GM18868 (cell line): ENCODE measurements at regions not wholly inside any gene's neighbourhood (a gene's known extent, or its start where the extent isn't known, plus 50 kb on each side); places are given as distances from the start of the nearest gene placed in this dataset.
"Not testable (repeated sequence)": the region's sequence is repeated elsewhere in the genome, so short reads cannot be mapped to it uniquely, and the experiment has no call there.

ENCODE experiments used
- ATAC-seq: cut with Tn5 transposase; IDR thresholded peaks from one replicate; pipeline ENCODE4 v1.9.1; 2021; ENCODE audit warnings: mild to moderate bottlenecking, moderate library complexity; ENCODE audit not compliant: unreplicated experiment

DNA sequence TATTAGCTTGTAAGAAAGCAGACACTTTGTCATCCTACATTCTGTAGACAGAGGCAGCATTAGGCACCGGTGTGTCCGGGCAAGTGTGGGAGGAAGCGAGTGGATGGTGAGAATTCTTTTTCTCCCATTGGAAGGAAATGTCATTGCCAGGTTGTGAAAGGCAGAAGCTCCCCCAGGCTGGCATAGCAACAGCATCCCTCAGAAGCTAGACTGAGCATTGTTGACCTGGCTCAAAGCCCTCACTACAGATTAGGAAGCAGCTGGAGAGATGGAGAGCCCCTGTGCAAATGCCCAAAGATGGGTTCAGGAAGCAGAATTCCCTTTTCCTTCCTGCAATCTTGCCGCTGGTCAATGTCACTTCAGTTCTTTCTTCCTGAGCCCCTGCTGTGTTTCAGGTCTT, 1299.3 kb downstream of the TBC1D22A start:
- ATAC-seq: no peak

DNA sequence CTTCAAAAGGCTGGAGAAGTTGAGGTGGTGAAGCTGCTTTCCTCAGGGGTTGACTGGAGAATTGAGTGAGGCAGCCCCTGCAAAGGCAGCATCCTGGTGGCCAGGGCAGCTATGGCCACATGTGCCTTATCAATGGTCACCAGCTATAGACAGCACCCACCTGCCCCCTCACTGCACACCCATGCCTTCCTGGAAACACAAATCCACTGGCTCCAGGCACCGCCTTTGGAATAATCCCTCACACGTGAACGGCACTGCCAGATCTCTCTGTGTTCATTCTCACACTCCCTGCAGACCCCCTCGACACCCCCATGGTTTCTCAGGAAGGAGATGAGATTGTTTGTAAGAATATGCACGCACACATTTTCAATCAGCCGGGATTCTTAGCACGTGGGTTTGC, 1297.8 kb downstream of the TBC1D22A start:
- ATAC-seq: no peak

DNA sequence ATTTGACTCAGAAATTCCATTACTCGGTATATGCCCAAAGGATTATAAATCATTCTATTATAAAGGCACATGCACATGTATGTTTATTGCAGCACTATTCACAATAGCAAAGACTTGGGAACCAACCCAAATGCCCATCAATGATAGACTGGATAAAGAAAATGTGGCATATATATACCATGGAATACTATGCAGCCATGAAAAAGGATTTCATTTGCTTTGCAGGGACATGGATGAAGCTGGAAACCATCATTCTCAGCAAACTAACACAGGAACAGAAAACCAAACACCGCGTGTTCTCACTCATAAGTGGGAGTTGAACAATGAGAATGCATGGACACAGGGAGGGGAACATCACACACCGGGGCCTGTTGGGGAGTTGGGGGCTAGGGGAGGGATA, 1297.1 kb downstream of the TBC1D22A start:
- not testable (repeated sequence) for ATAC-seq

DNA sequence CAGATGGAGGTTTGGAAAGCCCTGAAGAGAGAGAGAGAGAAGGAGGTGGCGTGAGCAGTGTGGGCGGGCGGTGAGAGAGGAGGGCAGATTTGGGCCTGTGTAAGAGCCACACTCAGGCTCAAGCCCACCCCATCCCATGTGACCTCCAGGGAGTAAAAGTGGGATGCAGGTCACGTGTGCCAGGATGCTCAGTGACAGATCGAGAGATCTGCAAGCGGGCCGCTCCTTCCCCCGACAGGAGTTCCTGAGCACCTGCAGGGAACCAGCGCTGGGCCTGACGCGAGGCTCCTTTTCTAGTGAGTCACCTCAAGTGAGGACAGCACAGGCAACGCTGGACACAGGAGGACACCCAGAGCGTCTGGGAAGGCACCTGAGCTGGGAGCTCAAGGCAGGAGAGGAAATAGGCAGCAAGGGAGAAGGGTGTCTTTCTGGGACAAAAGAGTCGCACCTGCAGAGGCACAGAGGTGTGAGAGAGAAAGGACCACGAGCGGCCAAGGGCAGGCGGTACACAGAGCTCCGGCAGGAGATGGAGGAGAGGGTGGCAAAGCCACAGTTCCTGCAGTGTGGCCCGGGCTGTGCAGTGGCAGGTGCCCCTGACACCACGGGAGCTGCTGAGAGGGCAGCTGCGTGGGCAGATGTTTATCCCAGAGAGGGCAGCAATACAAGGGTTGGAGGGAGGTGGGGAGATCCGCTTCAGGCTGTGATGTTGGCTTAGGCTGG, 1294.8 kb downstream of the TBC1D22A start:
- no peak for ATAC-seq

DNA sequence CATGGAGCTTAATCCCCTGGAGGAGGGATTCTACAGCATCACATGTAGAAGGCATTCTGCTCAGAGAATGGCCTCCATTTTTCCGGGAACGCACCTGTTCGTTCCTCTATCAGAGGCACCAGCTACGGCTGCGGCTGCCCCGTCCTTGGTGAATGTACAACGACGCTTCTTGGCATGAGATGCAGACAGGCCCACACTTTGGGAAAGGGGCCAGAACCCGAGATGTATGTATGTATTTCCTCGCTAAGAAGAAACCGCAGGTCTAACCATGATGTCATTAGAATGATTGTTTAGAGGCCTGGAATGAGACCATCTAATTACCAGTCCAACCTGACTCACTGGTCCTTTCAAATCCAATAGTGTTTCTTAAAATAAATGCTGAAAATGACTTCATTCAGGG, 1293.4 kb downstream of the TBC1D22A start:
- no peak for ATAC-seq

DNA sequence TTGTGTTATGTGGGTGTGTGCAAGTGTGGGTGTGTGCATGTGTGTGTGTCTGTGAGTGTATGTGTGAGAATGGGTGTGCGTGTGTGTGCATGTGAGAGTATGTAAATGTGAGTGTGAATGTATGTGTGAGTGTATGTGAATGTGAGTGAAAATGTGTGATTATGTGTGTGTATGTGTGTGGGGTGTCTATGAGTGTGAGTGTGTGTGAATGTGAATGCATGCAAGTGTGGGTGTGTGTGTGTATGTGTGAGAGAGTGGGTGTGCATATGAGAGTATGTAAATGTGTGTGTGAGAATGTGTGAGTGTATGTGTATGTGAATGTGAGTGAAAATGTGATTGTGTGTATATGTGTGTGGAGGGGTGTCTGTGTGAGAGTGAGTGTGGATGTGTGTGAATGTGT, 1292.7 kb downstream of the TBC1D22A start:
- no peak for ATAC-seq

DNA sequence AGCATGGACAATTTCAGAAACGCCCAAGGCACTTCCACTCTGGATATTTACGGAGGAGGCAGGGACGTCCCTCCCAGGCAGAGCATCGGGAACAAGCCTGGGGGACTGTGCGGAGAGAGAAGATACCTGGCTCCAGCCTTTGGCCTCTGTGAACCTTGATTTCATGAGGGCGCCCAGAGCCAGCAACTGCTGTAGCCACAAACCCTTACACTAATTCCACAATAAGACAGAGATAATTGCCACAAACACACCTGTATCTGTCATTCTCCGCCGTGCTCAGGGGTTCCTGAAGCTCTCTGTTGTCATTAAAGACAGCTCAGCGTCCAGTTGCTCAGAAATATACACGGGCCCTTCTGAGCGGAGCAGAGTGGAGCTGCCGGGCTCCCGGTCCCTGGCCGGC, 1292.1 kb downstream of the TBC1D22A start:
- no peak for ATAC-seq

DNA sequence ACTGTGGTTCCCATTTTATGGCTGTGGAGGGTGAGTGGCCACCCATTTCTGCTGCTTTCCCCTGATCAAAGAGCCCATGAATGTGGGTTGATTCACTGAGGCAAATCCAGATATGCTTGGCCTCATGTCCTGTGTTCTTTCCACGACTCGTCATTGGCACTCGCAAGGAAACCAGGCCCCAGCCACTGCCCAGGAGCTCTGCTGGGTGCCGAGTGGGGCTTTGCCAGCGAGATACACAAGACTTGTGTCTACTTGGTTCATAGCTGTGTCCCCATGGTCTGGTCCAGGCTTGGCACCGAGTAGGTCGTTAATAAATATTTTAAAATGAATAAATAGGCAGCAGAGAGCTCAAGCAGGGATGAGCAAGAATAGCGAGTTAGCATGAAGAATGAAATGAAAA, 1291.5 kb downstream of the TBC1D22A start:
- no peak for ATAC-seq

DNA sequence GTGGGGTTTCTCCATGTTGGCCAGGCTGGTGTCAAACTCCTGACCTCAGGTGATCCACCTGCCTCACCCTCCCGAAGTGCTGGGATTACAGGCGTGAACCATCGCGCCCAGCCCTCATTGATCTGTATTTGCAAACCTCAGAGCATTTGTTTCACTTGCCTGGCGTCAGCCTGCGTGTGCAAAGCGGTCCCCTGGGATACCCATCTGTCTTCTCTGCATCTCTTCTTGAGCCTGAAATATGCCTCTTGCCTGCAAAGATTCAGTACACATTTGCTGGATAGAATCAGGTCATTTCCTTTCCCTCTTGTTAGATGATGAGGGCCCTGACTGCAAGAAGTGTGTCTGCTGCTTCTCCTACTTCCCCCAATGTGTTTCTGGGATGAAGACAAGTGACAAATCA, 1291.0 kb downstream of the TBC1D22A start:
- ATAC-seq: no peak

DNA sequence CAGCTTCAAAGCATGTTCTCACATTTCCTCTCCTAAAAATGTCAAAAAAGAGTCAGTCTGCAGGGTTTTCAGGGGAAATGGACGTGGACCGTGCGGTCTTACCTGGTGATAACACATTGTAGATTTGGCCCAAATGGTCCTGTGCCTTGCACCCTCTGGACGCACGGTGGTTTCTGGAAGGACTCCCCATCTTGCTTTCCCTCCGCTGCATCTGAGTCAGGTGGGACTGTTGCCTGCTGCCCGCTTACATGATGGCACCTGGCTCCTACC, 1290.1 kb downstream of the TBC1D22A start:
- no peak for ATAC-seq

DNA sequence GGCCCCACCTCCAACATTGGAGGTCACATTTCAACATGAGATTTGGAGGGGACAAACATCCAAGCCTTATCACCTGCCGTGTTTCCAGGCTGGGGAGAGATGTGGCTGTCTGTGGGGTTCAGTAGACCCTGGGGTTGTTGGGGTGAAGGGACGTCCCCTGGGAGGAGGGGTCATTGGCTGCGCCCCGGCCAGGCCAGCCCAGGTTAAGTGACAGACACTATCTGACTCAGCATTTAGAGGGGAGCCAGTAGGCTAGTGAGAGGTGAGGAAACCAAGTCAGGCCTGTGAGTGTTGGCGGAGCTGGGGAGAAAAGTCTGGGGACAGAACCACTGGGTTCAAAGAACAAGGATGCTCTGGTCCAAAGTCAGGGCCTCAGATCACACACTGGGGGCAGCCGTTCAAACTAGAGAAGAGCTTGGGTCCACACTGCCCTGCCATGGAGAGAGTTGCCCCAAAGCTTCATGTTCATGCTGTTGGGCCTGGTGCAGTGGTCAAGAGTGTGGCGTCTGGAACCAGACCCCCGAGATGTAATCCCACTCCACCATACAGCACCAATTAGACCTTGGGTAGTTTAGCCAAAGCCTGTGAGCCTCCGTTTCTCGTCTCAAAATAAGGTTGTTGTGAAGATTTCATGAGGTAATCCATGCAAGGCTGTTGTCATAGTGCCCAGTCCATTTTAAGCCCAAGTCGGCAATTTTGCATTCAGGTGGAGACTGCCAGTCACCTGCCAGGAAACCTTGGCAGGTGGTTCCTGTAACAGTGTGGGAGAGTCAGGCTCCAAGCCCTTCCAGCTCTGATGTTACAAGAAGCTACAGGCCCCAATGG, 1289.6 kb downstream of the TBC1D22A start:
- no peak for ATAC-seq

DNA sequence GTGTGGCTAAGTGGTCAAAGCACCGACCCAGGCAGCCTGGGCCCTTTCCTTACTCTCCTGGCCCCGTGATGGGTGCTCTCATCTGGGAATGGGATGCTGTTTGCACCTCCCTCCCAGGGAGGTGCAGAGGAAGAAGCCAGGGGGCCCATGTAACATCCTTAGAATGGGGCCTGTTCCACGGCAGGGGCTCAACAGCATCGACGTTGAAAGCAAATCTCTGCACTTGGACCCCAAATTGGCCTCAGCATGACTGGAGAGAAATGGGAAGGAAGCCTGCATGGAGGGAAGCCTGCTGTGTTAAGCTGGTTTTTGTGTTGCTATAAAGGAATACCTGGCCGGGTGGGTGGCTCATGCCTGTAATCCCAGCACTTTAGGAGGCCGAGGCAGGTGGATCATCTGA, 1288.4 kb downstream of the TBC1D22A start:
- ATAC-seq: no peak

DNA sequence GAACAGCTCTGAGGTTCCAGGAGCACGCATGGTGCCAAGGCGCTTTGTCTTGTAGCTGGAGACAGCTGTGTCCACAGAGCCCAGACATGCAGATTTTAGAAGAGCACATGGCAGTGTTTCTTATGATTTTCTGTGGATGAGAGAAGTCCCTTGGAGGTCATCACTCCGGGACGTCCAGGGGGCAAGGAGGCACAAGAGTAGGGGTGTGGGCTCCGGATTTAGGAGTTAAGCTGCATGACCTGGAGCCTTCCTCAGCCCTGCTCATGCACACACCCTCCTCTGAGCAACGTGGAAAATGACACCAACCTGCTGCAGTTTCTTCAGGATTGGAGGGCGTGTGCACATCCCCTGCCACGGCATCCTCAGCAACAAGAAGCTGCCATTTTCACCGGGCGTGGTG, 1286.7 kb downstream of the TBC1D22A start:
- ATAC-seq: no peak

DNA sequence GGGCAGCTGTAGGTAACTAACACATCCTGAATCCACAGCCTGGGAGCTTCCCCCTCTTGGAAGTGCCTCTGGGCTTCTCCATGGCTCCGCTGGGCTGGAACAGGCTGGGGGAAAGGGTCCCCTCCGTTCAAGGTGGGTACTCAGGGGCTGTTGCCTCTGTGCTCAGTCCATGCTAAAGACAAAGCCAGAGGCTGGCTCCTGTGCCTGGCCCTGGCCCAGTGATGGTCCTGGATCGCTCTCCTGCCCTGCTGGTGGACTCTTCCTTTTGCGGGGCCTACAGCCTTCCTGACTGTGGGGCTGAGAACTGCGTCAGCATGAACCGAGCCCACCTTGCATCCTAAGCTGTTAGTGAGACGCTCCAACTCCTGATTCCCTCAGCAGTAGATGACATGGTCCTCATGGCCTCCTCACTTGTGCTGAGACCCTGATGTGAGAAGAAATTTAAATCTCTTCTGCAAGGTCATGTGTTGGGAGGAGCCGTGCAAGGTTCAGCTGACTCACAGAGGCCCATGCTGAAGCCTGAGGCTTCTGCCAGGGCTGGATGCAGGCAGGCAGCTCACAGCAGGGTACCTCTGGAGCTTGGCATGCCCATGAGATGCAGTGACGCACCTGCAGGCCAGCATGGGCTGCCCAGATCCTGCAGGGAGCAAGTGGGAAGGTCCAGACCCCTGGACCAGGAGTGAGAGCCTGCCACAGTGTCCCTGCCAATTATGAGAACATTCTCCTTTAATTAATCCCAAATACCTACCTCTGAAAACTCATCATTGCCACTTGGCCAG, 1285.5 kb downstream of the TBC1D22A start:
- no peak for ATAC-seq

DNA sequence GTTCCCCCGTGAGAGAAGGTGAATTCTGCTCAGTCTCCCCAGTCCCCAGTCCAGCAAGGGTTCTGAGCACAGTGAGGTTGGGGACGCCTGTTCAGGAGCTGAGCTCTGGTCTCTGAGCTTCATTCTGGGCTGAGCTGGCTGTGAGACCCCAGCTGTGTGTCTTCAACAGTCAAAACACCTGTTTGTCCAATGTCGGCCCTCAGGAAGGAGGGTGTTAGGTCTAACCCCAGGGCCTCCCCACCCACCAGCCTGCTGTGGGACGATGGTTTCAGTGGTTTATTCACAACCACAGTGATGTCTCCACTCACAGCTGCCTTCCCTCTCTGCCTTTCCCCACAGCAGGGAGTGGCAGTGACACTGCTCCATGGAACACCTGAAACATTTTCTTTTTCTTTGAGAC, 1282.9 kb downstream of the TBC1D22A start:
- ATAC-seq: peak; percentile 48

DNA sequence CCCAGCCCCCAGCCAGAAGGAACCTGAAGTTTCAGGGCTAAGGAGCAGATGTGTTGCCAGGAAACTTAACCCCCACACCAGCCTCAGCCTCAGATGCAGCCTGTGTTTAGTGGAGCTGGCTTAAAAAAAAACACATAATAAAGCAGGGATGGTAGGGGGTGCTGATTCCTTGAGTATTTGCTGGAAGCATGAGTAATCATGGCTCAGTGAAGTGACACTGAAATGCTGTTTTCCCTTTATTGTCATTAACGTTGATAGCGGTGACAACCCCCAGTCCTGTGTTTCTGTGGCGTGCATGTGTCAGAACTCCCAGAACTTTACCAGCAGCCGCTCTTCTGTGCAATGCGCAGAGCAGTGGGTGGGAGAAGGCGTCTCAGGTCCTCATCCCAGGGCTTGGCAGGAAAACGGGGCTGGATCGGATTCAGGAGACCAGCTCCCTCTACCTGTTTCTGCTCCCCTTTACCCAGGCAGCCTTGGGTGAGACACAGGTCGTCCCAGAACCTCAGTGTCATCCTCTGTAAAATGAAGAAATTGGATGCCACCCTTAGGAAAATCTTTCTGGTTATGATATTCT, 1282.1 kb downstream of the TBC1D22A start:
- ATAC-seq: no peak

DNA sequence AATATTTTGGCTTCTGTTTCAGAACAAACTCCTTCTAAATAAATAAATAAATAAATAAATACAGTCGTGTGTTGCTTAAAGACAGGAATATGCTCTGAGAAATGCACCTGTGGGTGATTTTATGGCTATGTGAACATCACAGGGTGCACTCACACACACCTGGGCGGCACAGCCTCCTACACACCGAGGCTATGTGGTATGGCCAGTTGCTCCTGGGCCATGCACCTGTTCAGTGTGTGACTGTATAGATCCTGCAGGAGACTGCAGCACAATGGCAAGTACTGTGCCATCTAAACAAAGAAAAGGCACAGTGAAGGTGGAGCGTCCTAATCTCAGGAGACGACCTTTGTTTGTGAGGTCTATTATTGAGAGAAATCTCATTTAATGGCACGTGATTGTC, 1281.1 kb downstream of the TBC1D22A start:
- ATAC-seq: no peak

DNA sequence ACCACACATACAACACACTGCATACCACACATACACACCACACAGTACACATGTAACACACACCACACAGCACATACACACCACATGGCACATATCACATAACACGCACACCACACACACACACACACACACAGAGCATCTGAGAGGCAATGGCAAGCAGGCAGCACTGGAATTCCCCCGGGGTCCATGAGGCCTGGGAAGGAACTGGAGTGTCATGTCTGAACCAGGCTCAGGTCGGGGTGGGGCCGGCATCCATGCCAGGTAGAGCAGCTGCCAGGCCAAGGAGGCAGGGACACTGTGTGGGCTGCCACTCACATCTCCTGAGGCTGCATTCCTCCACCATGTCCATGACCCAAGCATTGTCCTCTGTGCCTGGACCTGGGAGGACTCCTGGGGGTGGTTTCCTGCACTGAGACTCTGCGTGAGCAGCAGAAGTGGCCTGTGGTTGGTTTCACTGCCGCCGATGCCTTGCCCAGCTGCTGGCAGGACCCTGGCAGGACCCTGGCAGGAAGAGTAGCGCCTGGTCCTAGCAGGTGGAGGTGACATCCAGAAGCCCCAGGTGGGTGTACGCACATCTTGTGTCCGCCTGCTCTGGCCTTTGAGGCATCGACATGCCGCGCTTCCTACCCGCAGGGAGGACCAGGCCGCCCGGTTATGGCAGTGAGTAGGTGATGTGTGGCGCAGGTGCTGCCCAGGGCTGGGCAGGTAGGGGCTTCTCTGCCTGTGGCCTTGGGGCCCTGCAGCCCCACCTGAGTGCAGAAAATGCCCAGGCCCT, 1280.4 kb downstream of the TBC1D22A start:
- no peak for ATAC-seq

DNA sequence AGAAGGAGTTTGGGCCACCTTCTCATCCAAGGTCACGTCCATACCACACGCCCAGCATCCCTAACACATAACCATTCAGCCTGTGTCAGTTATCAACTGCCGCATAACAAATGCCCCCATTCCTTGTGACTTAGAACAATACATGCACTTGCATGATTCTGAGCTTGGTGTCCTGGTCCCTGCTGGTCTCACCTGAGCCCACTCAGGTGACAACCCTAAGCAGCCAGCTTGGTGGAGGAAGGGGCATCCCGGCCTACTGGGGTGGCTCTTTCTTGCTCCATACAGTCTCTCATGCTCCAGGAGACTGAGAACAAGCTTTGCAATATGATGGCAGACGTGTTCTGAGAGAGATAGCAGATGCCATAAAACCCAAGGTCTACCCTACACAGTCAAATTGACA, 1276.9 kb downstream of the TBC1D22A start:
- ATAC-seq: no peak

DNA sequence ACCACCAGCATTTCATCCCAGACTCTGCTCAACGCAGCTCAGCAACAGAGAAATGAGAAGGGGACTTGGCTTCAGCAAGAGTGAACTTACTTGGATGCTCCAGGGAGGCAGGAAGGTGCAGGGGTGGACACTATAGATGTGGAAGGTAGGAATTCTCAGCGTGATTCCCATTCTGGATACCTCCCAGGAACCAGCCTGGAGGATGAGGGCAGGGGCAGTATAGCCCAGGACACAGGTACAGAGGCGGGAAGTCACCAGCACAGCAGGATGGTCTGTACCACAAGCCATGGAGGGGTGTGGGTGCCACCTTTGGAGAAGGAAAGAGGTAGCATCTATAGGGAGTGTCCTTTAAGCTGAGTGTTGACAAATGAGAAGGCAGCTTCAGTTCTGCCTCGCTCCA, 1275.2 kb downstream of the TBC1D22A start:
- no peak for ATAC-seq

DNA sequence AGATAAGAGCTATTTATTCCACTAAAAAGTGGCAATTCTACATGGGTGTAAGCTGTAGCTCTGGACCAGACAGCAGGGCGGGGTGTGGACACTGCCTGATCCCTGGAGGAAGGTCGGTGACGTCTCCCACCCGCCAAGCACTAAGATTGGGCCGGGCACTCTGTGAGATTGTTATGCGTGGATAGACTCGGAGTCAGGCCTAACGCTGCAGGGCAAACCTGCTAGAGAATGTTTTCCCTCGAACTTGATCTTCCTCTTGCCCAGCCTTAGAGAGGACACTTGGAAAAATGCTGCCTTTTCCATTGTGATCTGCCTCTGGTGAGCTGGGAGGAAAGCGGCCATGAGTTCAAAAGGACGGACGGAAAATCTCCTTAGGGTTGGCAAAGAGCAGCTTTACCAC, 1273.4 kb downstream of the TBC1D22A start:
- ATAC-seq: no peak
